Lung (tissue), 11 donors: ENCODE measurements at regions not wholly inside any gene's neighbourhood (a gene's known extent, or its start where the extent isn't known, plus 50 kb on each side); places are given as distances from the start of the nearest gene placed in this dataset.

Experiments
- ATAC-seq: fragments of 200-7000 bp; cut with Tn5 transposase; one replicate; pipeline ENCODE4 v1.9.1; 2020; ENCODE audit warnings: moderate number of reproducible peaks; ENCODE audit not compliant: insufficient read depth, low FRiP score
- DNase-seq, 3 donors: peaks; one replicate each; pipeline ENCODE4 v3.0.0-alpha.2; 2013 to 2017
- H3K27ac ChIP-seq, 2 donors: one replicate each; pipeline ENCODE4 v1.5.1; 2013; ENCODE audit warnings: mild to moderate bottlenecking in 2 of 2, moderate library complexity in 2 of 2, control low read depth in 1 of 2, inconsistent platforms in 1 of 2, low read depth in 1 of 2, low read length in 1 of 2
- H3K27me3 ChIP-seq, 3 donors: one replicate each; pipeline ENCODE4 v1.5.1; 2013; ENCODE audit warnings: low read length in 2 of 3; ENCODE audit not compliant: control insufficient read depth in 3 of 3, insufficient read depth in 3 of 3
- H3K36me3 ChIP-seq, 4 donors: one replicate each; pipeline ENCODE4 v1.5.1; 2013; ENCODE audit warnings: low read length in 4 of 4, mild to moderate bottlenecking in 1 of 4, moderate library complexity in 1 of 4; ENCODE audit not compliant: control insufficient read depth in 4 of 4, insufficient read depth in 4 of 4
- H3K4me1 ChIP-seq, 5 donors: one replicate each; pipeline ENCODE4 v1.5.1; 2013; ENCODE audit warnings: low read length in 5 of 5, mild to moderate bottlenecking in 2 of 5, moderate library complexity in 1 of 5; ENCODE audit not compliant: control insufficient read depth in 5 of 5, insufficient read depth in 5 of 5
- H3K4me3 ChIP-seq: one replicate; pipeline ENCODE4 v1.5.1; 2013; ENCODE audit warnings: mild to moderate bottlenecking, control low read depth, moderate library complexity
- H3K9ac ChIP-seq, 2 donors: one replicate each; pipeline ENCODE4 v1.5.1; 2013; ENCODE audit warnings: low read length in 2 of 2, control low read depth in 1 of 2; ENCODE audit not compliant: insufficient read depth in 1 of 2
- H3K9me3 ChIP-seq, 4 donors: one replicate each; pipeline ENCODE4 v1.5.1; 2013; ENCODE audit warnings: low read length in 3 of 4, mild to moderate bottlenecking in 1 of 4, moderate library complexity in 1 of 4; ENCODE audit not compliant: control insufficient read depth in 4 of 4, insufficient read depth in 3 of 4
- CTCF ChIP-seq: IDR thresholded peaks from 2 replicates; pipeline ENCODE4 v1.5.1; 2012; ENCODE audit warnings: mild to moderate bottlenecking; ENCODE audit errors: control extremely low read depth, extremely low read depth
- WGBS, 2 donors: extraction: QIAGEN DNeasy Blood & Tissue Kit; methylation state at CpG; one replicate each; pipeline ENCODE4 v1.1.7; 2013; 5-methylcytosine and 5-hydroxymethylcytosine counted together
- donor health status: control.
- donor health status: control.
- donor health status: Bipolar disorder and iron deficiency.
- donor health status: healthy.
- donor health status: DM: yes; HTN: yes; CAD: no.

GRCh38 chr16:55012362-55012761 is 81.7 kb downstream of the IRX5 start:
- no peak for TF ChIP-seq CTCF
- Histone ChIP-seq H3K4me1 (no peaks in the 10 kb centered on the region), H3K4me3 (no peak overlapping the region), H3K27ac (no peak overlapping the region), H3K9ac (no peak overlapping the region), H3K36me3 (no peaks in the 10 kb centered on the region), H3K27me3 (peaks cover 0 to 4% (median 0%) of the 10 kb centered on the region in 3 donors), H3K9me3 (no peaks in the 10 kb centered on the region)
- DNase-seq: no peak
- WGBS, 2 donors: 68 to 78% methylated on average over 2 of the region's 2 CpGs
- ATAC-seq: no peak

- Histone ChIP-seq H3K27me3 (peaks cover 0 to 4% (median 0%) of the 10 kb centered on the region in 3 donors), H3K9me3 (no peaks in the 10 kb centered on the region), H3K4me3 (no peak overlapping the region), H3K36me3 (no peaks in the 10 kb centered on the region), H3K27ac (no peak overlapping the region), H3K4me1 (no peaks in the 10 kb centered on the region), H3K9ac (no peak overlapping the region)
- no peak for DNase-seq
- TF ChIP-seq CTCF: no peak
- ATAC-seq: no peak
- 90 to 93% methylated on average over 6 of the region's 6 CpGs for WGBS, 2 donors
Observed at GRCh38 chr16:55012793-55013192, 82.1 kb downstream of the IRX5 start.

GRCh38 chr16:55014022-55014421 is 83.4 kb downstream of the IRX5 start:
- ATAC-seq (no peak), DNase-seq (no peak)
- no peaks in the 10 kb centered on the region for H3K36me3 ChIP-seq
- WGBS, 2 donors: 89 to 93% methylated on average over 4 of the region's 4 CpGs
- H3K27ac ChIP-seq: no peak overlapping the region
- H3K4me1 ChIP-seq: no peaks in the 10 kb centered on the region
- no peaks in the 10 kb centered on the region for H3K9me3 ChIP-seq
- H3K27me3 ChIP-seq: peaks cover 0 to 4% (median 0%) of the 10 kb centered on the region in 3 donors
- H3K9ac ChIP-seq: no peak overlapping the region
- H3K4me3 ChIP-seq: no peak overlapping the region
- TF ChIP-seq CTCF: no peak
